CD14-positive monocyte (primary cell): ENCODE measurements at regions not wholly inside any gene's neighbourhood (a gene's known extent, or its start where the extent isn't known, plus 50 kb on each side); places are given as distances from the start of the nearest gene placed in this dataset.

Source experiments
- DNase-seq, 3 donors: peaks; one replicate each; pipeline ENCODE4 v3.0.0-alpha.2; 2011 to 2022
- H2AFZ ChIP-seq: 2 replicates; pipeline ENCODE4 v1.6.0; 2012; ENCODE audit warnings: mild to moderate bottlenecking, low read depth, low read length, inconsistent platforms; ENCODE audit not compliant: insufficient read depth, poor library complexity, severe bottlenecking
- H3K27ac ChIP-seq, 2 donors: 1 replicate in 1 of 2; 2 replicates in 1 of 2; pipeline ENCODE4 v1.5.1; 2012 to 2013; ENCODE audit warnings: low read length in 2 of 2, control low read depth in 1 of 2, inconsistent platforms in 1 of 2, low read depth in 1 of 2, mild to moderate bottlenecking in 1 of 2
- H3K27me3 ChIP-seq, 2 donors: one replicate each; pipeline versions ENCODE4 v1.6.0 to v1.6.1; 2011 to 2013; ENCODE audit warnings: low read length in 2 of 2; ENCODE audit not compliant: control insufficient read depth in 2 of 2, insufficient read depth in 2 of 2
- H3K36me3 ChIP-seq, 2 donors: replicated peaks in 1 of 2; 1 replicate in 1 of 2; 2 replicates in 1 of 2; pipeline versions ENCODE4 v1.5.1 to v1.6.1; 2012 to 2013; ENCODE audit warnings: low read length in 2 of 2, control low read depth in 1 of 2, inconsistent platforms in 1 of 2, mild to moderate bottlenecking in 1 of 2; ENCODE audit not compliant: insufficient read depth in 2 of 2, control insufficient read depth in 1 of 2
- H3K4me1 ChIP-seq, 2 donors: 1 replicate in 1 of 2; 2 replicates in 1 of 2; pipeline versions ENCODE4 v1.5.1 to v1.6.1; 2012 to 2013; ENCODE audit warnings: low read length in 2 of 2, control low read depth in 1 of 2, inconsistent platforms in 1 of 2, mild to moderate bottlenecking in 1 of 2, moderate library complexity in 1 of 2; ENCODE audit not compliant: insufficient read depth in 2 of 2, control insufficient read depth in 1 of 2
- H3K4me2 ChIP-seq: replicated peaks from 2 replicates; pipeline ENCODE3; 2012; ENCODE audit warnings: low read length, moderate library complexity, mild to moderate bottlenecking; ENCODE audit not compliant: poor library complexity, severe bottlenecking; ENCODE audit errors: extremely low read depth
- H3K4me3 ChIP-seq, 3 experiments: fragments of 200-600 bp in 1 of 3; sonication (generic) in 1 of 3; replicated peaks in 1 of 3; 1 replicate in 2 of 3; 2 replicates in 1 of 3; pipeline ENCODE4 v1.5.1; 2011 to 2013; ENCODE audit warnings: low read length in 3 of 3, mild to moderate bottlenecking in 3 of 3, control low read depth in 2 of 3, low read depth in 2 of 3, inconsistent platforms in 1 of 3, moderate library complexity in 1 of 3
- H3K79me2 ChIP-seq: 2 replicates; pipeline ENCODE4 v1.6.0; 2012; ENCODE audit warnings: mild to moderate bottlenecking, control low read depth, inconsistent platforms, low read length, moderate library complexity; ENCODE audit not compliant: insufficient read depth
- H3K9ac ChIP-seq: 2 replicates; pipeline ENCODE4 v1.6.0; 2017; ENCODE audit warnings: low read length, mild to moderate bottlenecking; ENCODE audit not compliant: insufficient read depth, poor library complexity, severe bottlenecking
- H3K9me3 ChIP-seq, 2 donors: replicated peaks in 1 of 2; 1 replicate in 1 of 2; 2 replicates in 1 of 2; pipeline versions ENCODE4 v1.5.1 to v1.6.1; 2012 to 2013; ENCODE audit warnings: low read length in 2 of 2, control low read depth in 1 of 2; ENCODE audit not compliant: control insufficient read depth in 1 of 2, insufficient read depth in 1 of 2
- H4K20me1 ChIP-seq: 2 replicates; pipeline ENCODE4 v1.6.0; 2012; ENCODE audit warnings: mild to moderate bottlenecking, low read length, control low read depth, moderate library complexity; ENCODE audit not compliant: insufficient read depth
- H3K27ac Mint-ChIP-seq, 7 donors: one replicate each; pipeline ENCODE4 v1.8.0; 2020; ENCODE audit warnings: mild to moderate bottlenecking in 7 of 7, mixed read lengths in 7 of 7, moderate library complexity in 6 of 7, inconsistent platforms in 2 of 7
- H3K27me3 Mint-ChIP-seq, 3 donors: one replicate each; pipeline ENCODE4 v1.8.0; 2021 to 2022; ENCODE audit warnings: low read depth in 3 of 3, mild to moderate bottlenecking in 3 of 3, mixed read lengths in 3 of 3, moderate library complexity in 3 of 3, inconsistent platforms in 1 of 3
- H3K36me3 Mint-ChIP-seq, 2 donors: one replicate each; pipeline ENCODE4 v1.8.0; 2020; ENCODE audit warnings: mixed read lengths in 2 of 2, inconsistent platforms in 1 of 2, mild to moderate bottlenecking in 1 of 2
- H3K4me1 Mint-ChIP-seq: one replicate; pipeline ENCODE4 v1.8.0; 2020; ENCODE audit warnings: mild to moderate bottlenecking, mixed read lengths
- H3K4me3 Mint-ChIP-seq, 2 donors: one replicate each; pipeline ENCODE4 v1.8.0; 2020; ENCODE audit warnings: mild to moderate bottlenecking in 2 of 2, mixed read lengths in 2 of 2, moderate library complexity in 1 of 2
- H3K9me3 Mint-ChIP-seq, 7 donors: one replicate each; pipeline ENCODE4 v1.8.0; 2020 to 2022; ENCODE audit warnings: mixed read lengths in 7 of 7, mild to moderate bottlenecking in 6 of 7, moderate library complexity in 6 of 7, inconsistent platforms in 2 of 7
- WGBS: methylation state at CpG from one replicate; pipeline ENCODE4 v1.1.5; 2013; ENCODE audit warnings: missing lambda C conversion rate; ENCODE audit not compliant: insufficient coverage; 5-methylcytosine and 5-hydroxymethylcytosine counted together
- intact Hi-C, 2 donors: fragments of 100-400 bp; cut with micrococcal nuclease; formaldehyde crosslinking; loops; one replicate each; pipeline versions ENCODE4 v1.15.0 to v1.15.1; 2023
- TF ChIP-seq, protein P1 (sequence below): fragments of 200-600 bp; IDR thresholded peaks from one replicate; pipeline ENCODE4 v1.8.0; 2022; ENCODE audit warnings: antibody characterized with exemption, mild to moderate bottlenecking

DNA sequence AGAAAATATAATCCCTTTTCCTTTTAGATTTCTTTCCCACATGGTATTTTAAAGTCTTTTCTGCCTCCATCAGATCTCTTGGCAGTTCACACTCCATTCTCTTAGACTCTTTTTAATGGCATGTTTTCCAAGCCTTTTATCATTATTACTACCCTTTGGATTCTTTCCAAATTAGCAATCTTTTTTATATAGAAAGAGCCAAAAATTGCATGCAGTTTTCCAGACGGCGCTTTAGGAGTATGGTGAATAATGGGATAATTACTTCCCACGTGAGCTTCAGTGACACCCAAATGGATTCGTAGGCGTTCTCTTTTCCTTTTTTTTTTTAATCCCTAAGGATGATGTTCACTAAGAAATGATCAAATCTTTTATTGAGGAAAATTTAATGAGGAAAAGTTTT, 354.8 kb upstream of the DNAJC19 start:
- no peaks in the 10 kb centered on the region for H4K20me1 ChIP-seq
- no peak for DNase-seq
- Mint-ChIP-seq H3K27me3 (peaks cover 0 to 4% (median 0%) of the 10 kb centered on the region in 3 donors), H3K27ac (no peak overlapping the region), H3K4me3 (no peak overlapping the region), H3K9me3 (peaks cover 0 to 2% (median 0%) of the 10 kb centered on the region in 7 donors), H3K4me1 (no peaks in the 10 kb centered on the region), H3K36me3 (no peaks in the 10 kb centered on the region)
- no peak overlapping the region for H2AFZ ChIP-seq
- no peaks in the 10 kb centered on the region for H3K79me2 ChIP-seq
- H3K36me3 ChIP-seq = no peaks in the 10 kb centered on the region
- 100% methylated on average over 2 of the region's 5 CpGs for WGBS
- no peaks in the 10 kb centered on the region for H3K27me3 ChIP-seq
- H3K4me1 ChIP-seq = no peaks in the 10 kb centered on the region
- H3K9ac ChIP-seq = no peak overlapping the region
- TF ChIP-seq, protein P1, sequence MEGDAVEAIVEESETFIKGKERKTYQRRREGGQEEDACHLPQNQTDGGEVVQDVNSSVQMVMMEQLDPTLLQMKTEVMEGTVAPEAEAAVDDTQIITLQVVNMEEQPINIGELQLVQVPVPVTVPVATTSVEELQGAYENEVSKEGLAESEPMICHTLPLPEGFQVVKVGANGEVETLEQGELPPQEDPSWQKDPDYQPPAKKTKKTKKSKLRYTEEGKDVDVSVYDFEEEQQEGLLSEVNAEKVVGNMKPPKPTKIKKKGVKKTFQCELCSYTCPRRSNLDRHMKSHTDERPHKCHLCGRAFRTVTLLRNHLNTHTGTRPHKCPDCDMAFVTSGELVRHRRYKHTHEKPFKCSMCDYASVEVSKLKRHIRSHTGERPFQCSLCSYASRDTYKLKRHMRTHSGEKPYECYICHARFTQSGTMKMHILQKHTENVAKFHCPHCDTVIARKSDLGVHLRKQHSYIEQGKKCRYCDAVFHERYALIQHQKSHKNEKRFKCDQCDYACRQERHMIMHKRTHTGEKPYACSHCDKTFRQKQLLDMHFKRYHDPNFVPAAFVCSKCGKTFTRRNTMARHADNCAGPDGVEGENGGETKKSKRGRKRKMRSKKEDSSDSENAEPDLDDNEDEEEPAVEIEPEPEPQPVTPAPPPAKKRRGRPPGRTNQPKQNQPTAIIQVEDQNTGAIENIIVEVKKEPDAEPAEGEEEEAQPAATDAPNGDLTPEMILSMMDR = no peak
- H3K4me3 ChIP-seq = no peak overlapping the region
- H3K9me3 ChIP-seq = no peaks in the 10 kb centered on the region
- no peak overlapping the region for H3K4me2 ChIP-seq
- no peak overlapping the region for H3K27ac ChIP-seq
- intact Hi-C loops = no loop called here

DNA sequence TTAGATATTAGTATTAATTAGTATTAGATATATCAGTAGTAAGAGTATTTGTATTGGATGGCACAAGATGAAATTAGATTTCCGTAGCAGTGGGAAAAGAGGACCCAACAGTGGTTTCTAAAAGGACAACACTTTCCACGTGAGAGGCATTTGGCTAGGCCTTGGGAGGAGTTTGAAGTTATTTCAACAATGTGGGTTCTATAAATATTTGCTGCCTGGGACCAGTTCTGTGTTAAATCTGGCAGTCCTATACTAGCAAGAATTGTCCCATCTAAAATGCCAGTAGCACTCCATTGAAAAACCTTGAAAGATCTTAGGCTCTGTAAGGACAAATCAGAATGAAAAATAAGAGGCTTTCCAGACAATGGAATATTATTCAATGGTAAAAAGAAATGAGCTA, 347.1 kb upstream of the DNAJC19 start:
- no peak for DNase-seq
- H3K9me3 ChIP-seq = no peaks in the 10 kb centered on the region
- Mint-ChIP-seq H3K9me3 (no peaks in the 10 kb centered on the region), H3K36me3 (no peaks in the 10 kb centered on the region), H3K27ac (no peak overlapping the region), H3K27me3 (peaks cover 0 to 4% (median 2%) of the 10 kb centered on the region in 3 donors), H3K4me1 (no peaks in the 10 kb centered on the region), H3K4me3 (no peak overlapping the region)
- no peak overlapping the region for H3K4me3 ChIP-seq
- H3K9ac ChIP-seq = no peak overlapping the region
- TF ChIP-seq, protein P1 = no peak
- no peak overlapping the region for H3K27ac ChIP-seq
- H3K4me1 ChIP-seq = no peaks in the 10 kb centered on the region
- no peaks in the 10 kb centered on the region for H4K20me1 ChIP-seq
- no peaks in the 10 kb centered on the region for H3K36me3 ChIP-seq
- H3K4me2 ChIP-seq = no peak overlapping the region
- no peaks in the 10 kb centered on the region for H3K27me3 ChIP-seq
- intact Hi-C loops = no loop called here
- 80% methylated on average over 1 of the region's 2 CpGs for WGBS
- H2AFZ ChIP-seq = no peak overlapping the region
- H3K79me2 ChIP-seq = no peaks in the 10 kb centered on the region
